ENCODE measurements at regions not wholly inside any gene's neighbourhood (a gene's known extent, or its start where the extent isn't known, plus 50 kb on each side); places are given as distances from the start of the nearest gene placed in this dataset.

- Histone ChIP-seq H3K4me3 (ENCODE audit: low read depth in 2 of 2, low read length in 2 of 2) (no peak overlapping the region), H3K4me1 (ENCODE audit: control insufficient read depth, insufficient read depth, low read length) (no peaks in the 10 kb centered on the region), H3K27me3 (ENCODE audit: control insufficient read depth, insufficient read depth, low read length) (peaks cover 32% of the 10 kb centered on the region), H3K9me3 (ENCODE audit: control insufficient read depth, insufficient read depth, low read depth, low read length) (no peaks in the 10 kb centered on the region), H3K27ac (ENCODE audit: low read length) (no peak overlapping the region), H3K36me3 (ENCODE audit: control insufficient read depth, insufficient read depth, low read length) (no peaks in the 10 kb centered on the region)
- TF ChIP-seq POLR2AphosphoS5 (IDR thresholded peaks at IDR 0.05; ENCODE audit: low read depth, low read length): no peak
- no peak for TF ChIP-seq REST (IDR thresholded peaks at IDR 0.05; ENCODE audit: insufficient read depth in 1 of 2, low read depth in 2 of 2, low read length in 1 of 2)
- TF ChIP-seq CTCF (IDR thresholded peaks at IDR 0.05): no peak
- TF ChIP-seq SIN3A (IDR thresholded peaks at IDR 0.05; ENCODE audit: borderline replicate concordance, insufficient read depth, low read depth, low read length): no peak
- no peak for TF ChIP-seq TCF7L2 (IDR thresholded peaks at IDR 0.05; ENCODE audit: low read depth, low read length)
- POLR2A ChIA-PET: no interaction called here
- ATAC-seq (peak; percentile 35; the same call in 1 of the 2 replicates), DNase-seq (ENCODE audit: low read depth, low spot score) (no peak)
- in situ Hi-C loops (cut with HindIII; ENCODE audit: low pct_unique_long_range_greater_than_20kb, low sequenced_read_pairs) (no loop called here), intact Hi-C loops (cut with micrococcal nuclease; ENCODE audit: unreplicated experiment) (no loop called here)
- CTCF ChIA-PET: interaction anchor here (0.5 kb wide), 1 partner anchor 17 kb away, joined by 3 read pairs; no protein-coding TSS in a partner anchor
- no TSS peak for BruUV-seq (replicated peaks)
Observed at GRCh38 chr9:36744678-36745077, 172.0 kb downstream of the MELK start.

GRCh38 chr9:36745977-36746376 lies 173.3 kb downstream of the MELK start:
- ChIA-PET CTCF (no interaction called here), POLR2A (no interaction called here)
- Histone ChIP-seq H3K9me3 (ENCODE audit: control insufficient read depth, insufficient read depth, low read depth, low read length) (no peaks in the 10 kb centered on the region), H3K36me3 (ENCODE audit: control insufficient read depth, insufficient read depth, low read length) (no peaks in the 10 kb centered on the region), H3K27ac (ENCODE audit: low read length) (no peak overlapping the region), H3K27me3 (ENCODE audit: control insufficient read depth, insufficient read depth, low read length) (peaks cover 45% of the 10 kb centered on the region), H3K4me1 (ENCODE audit: control insufficient read depth, insufficient read depth, low read length) (no peaks in the 10 kb centered on the region), H3K4me3 (ENCODE audit: low read depth in 2 of 2, low read length in 2 of 2) (no peak overlapping the region)
- ATAC-seq: no peak
- BruUV-seq (replicated peaks): no TSS peak
- intact Hi-C loops (cut with micrococcal nuclease; ENCODE audit: unreplicated experiment): no loop called here
- no peak for DNase-seq (ENCODE audit: low read depth, low spot score)
- TF ChIP-seq SIN3A (IDR thresholded peaks at IDR 0.05; ENCODE audit: borderline replicate concordance, insufficient read depth, low read depth, low read length) (no peak), REST (IDR thresholded peaks at IDR 0.05; ENCODE audit: insufficient read depth in 1 of 2, low read depth in 2 of 2, low read length in 1 of 2) (peak in 1 of 2 experiments; percentile 65; a peak in 1 of 4 replicates)
- in situ Hi-C loops (cut with HindIII; ENCODE audit: low pct_unique_long_range_greater_than_20kb, low sequenced_read_pairs): no loop called here
